Endothelial cell of hepatic sinusoid (primary cell): ENCODE measurements at regions not wholly inside any gene's neighbourhood (a gene's known extent, or its start where the extent isn't known, plus 50 kb on each side); places are given as distances from the start of the nearest gene placed in this dataset.

ENCODE experiments used
- in situ Hi-C: cut with HindIII; loops from 2 replicates; pipeline ENCODE4 v1.10.0; 2017; ENCODE audit warnings: low sequenced_read_pairs

- in situ Hi-C loops, result loop anchor here (5.0 kb wide), 1 partner anchor 59 kb away; no protein-coding TSS in a partner anchor
Observed at GRCh38 chr2:201946746-201947145, 86.9 kb upstream of the FZD7 start.

- in situ Hi-C loops, result loop anchor here (5.0 kb wide), 1 partner anchor 60 kb away; no protein-coding TSS in a partner anchor
Observed at GRCh38 chr2:201947287-201947686, 86.4 kb upstream of the FZD7 start.

- in situ Hi-C loops, result loop anchor here (5.0 kb wide), 1 partner anchor 62 kb away; no protein-coding TSS in a partner anchor
Observed at GRCh38 chr2:201949181-201949926, 84.3 kb upstream of the FZD7 start.

- in situ Hi-C loops, result loop anchor here (5.0 kb wide), 1 partner anchor 63 kb away; no protein-coding TSS in a partner anchor
Observed at GRCh38 chr2:201949927-201950246, 83.8 kb upstream of the FZD7 start.

- in situ Hi-C loops, result no loop called here
Observed at GRCh38 chr2:201950606-201951005, 83.0 kb upstream of the FZD7 start.

GRCh38 chr2:201952187-201952586, 81.5 kb upstream of the FZD7 start:
- in situ Hi-C loops, result no loop called here

GRCh38 chr2:201953396-201953795, 80.3 kb upstream of the FZD7 start:
- in situ Hi-C loops, result no loop called here

GRCh38 chr2:201953880-201954279, 79.8 kb upstream of the FZD7 start:
- in situ Hi-C loops, result no loop called here

- in situ Hi-C loops, result no loop called here
Observed at GRCh38 chr2:201955231-201955630, 78.4 kb upstream of the FZD7 start.

- in situ Hi-C loops, result no loop called here
Observed at GRCh38 chr2:201955702-201956141, 77.9 kb upstream of the FZD7 start.

- in situ Hi-C loops, result no loop called here
Observed at GRCh38 chr2:201956361-201956760, 77.3 kb upstream of the FZD7 start.

- in situ Hi-C loops, result no loop called here
Observed at GRCh38 chr2:201957091-201957490, 76.6 kb upstream of the FZD7 start.

- in situ Hi-C loops, result no loop called here
Observed at GRCh38 chr2:201959198-201959597, 74.5 kb upstream of the FZD7 start.

GRCh38 chr2:201959626-201960025, 74.0 kb upstream of the FZD7 start:
- in situ Hi-C loops, result loop anchor here (5.0 kb wide), 1 partner anchor 68 kb away; no protein-coding TSS in a partner anchor

- in situ Hi-C loops, result loop anchor here (5.0 kb wide), 1 partner anchor 67 kb away; no protein-coding TSS in a partner anchor
Observed at GRCh38 chr2:201960305-201960704, 73.3 kb upstream of the FZD7 start.

- in situ Hi-C loops, result loop anchor here (5.0 kb wide), 1 partner anchor 66 kb away; no protein-coding TSS in a partner anchor
Observed at GRCh38 chr2:201961401-201961800, 72.3 kb upstream of the FZD7 start.

GRCh38 chr2:201962774-201963562, 70.7 kb upstream of the FZD7 start:
- in situ Hi-C loops, result loop anchor here (5.0 kb wide), 1 partner anchor 64 kb away; no protein-coding TSS in a partner anchor

- in situ Hi-C loops, result loop anchor here (5.0 kb wide), 1 partner anchor 63 kb away; no protein-coding TSS in a partner anchor
Observed at GRCh38 chr2:201964011-201964410, 69.6 kb upstream of the FZD7 start.

- in situ Hi-C loops, result loop anchor here (5.0 kb wide), 1 partner anchor 63 kb away; no protein-coding TSS in a partner anchor
Observed at GRCh38 chr2:201964631-201965206, 68.9 kb upstream of the FZD7 start.

- in situ Hi-C loops, result no loop called here
Observed at GRCh38 chr2:201965550-201965949, 68.1 kb upstream of the FZD7 start.
